ENCODE measurements at regions not wholly inside any gene's neighbourhood (a gene's known extent, or its start where the extent isn't known, plus 50 kb on each side); places are given as distances from the start of the nearest gene placed in this dataset.

GRCh38 chr5:26321278-26321677, 717.1 kb downstream of the CDH9 start:
- TF ChIP-seq POLR2AphosphoS5 (IDR thresholded peaks at IDR 0.05) (no peak), CTCF (IDR thresholded peaks at IDR 0.05) (no peak), POLR2A (IDR thresholded peaks at IDR 0.05) (no peak), EP300 (IDR thresholded peaks at IDR 0.05) (no peak)

All from sigmoid colon (tissue), 4 donors.